ENCODE measurements at regions not wholly inside any gene's neighbourhood (a gene's known extent, or its start where the extent isn't known, plus 50 kb on each side); places are given as distances from the start of the nearest gene placed in this dataset.

DNA sequence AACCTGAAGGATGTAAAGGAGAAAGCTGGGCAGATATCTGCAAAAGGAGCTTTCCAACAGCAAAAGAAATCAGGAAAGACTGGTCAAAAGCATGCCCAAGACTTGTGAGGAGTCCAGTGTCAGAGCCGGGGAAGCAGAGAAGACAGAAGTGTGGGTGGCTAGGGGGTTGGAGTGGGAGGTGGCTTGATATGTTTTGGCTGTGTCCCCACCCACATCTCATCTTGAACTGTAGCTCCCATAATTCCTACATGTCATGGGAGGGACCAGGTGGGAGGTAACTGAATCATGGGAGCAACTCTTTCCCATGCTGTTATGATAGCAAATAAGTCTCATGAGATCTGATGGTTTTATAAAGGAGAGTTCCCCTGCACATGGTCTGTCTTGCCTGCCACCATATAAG, 84.9 kb downstream of the INHBA start:
- H2AK5ac ChIP-seq (ENCODE audit: insufficient read length, low read length) = no peak overlapping the region
- Mint-ChIP-seq H3K36me3 (ENCODE audit: insufficient read depth in 1 of 3, low read depth in 3 of 3) (no peaks in the 10 kb centered on the region; a peak in 3 of 7 replicates), H3K27me3 (ENCODE audit: low read depth) (no peaks in the 10 kb centered on the region), H3K27ac (no peak overlapping the region; a peak in 1 of 7 replicates), H3K4me3 (no peak overlapping the region), H3K9me3 (no peaks in the 10 kb centered on the region; a peak in 2 of 5 replicates), H3K4me1 (peaks cover 5 to 10% of the 10 kb centered on the region in 2 experiments; a peak in 3 of 4 replicates)
- H3T11ph ChIP-seq (ENCODE audit: low read length) = no peak overlapping the region
- no peak overlapping the region for H4K8ac ChIP-seq (replicated peaks; ENCODE audit: insufficient read length, low read depth, low read length)
- H2AFZ ChIP-seq (ENCODE audit: low read length) = no peak overlapping the region
- H2BK20ac ChIP-seq (ENCODE audit: low read depth, low read length, poor library complexity, severe bottlenecking) = no peak overlapping the region
- no peaks in the 10 kb centered on the region; the same call in 1 of the 2 replicates for H3K4me1 ChIP-seq (ENCODE audit: insufficient read depth, low read length)
- H2BK12ac ChIP-seq (ENCODE audit: insufficient read length, low read depth, low read length) = no peak overlapping the region
- H2BK5ac ChIP-seq (ENCODE audit: insufficient read length, low read length) = no peak overlapping the region
- H3K79me1 ChIP-seq (ENCODE audit: insufficient read depth, low read depth, low read length, poor library complexity, severe bottlenecking) = no peaks in the 10 kb centered on the region
- no peaks in the 10 kb centered on the region for H3K9me3 ChIP-seq (ENCODE audit: control insufficient read depth, low read depth, low read length)
- no peak overlapping the region for H4K91ac ChIP-seq (ENCODE audit: insufficient read length, low read depth, low read length)
- no CpG with 5 or more reads among the region's 1 CpG for WGBS (ENCODE audit: extremely low coverage, insufficient read length, low lambda C conversion rate)
- H4K20me1 ChIP-seq (ENCODE audit: control insufficient read depth, insufficient read depth, insufficient read length) = no peaks in the 10 kb centered on the region
- TF ChIP-seq, protein P1, sequence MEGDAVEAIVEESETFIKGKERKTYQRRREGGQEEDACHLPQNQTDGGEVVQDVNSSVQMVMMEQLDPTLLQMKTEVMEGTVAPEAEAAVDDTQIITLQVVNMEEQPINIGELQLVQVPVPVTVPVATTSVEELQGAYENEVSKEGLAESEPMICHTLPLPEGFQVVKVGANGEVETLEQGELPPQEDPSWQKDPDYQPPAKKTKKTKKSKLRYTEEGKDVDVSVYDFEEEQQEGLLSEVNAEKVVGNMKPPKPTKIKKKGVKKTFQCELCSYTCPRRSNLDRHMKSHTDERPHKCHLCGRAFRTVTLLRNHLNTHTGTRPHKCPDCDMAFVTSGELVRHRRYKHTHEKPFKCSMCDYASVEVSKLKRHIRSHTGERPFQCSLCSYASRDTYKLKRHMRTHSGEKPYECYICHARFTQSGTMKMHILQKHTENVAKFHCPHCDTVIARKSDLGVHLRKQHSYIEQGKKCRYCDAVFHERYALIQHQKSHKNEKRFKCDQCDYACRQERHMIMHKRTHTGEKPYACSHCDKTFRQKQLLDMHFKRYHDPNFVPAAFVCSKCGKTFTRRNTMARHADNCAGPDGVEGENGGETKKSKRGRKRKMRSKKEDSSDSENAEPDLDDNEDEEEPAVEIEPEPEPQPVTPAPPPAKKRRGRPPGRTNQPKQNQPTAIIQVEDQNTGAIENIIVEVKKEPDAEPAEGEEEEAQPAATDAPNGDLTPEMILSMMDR (conservative IDR thresholded peaks at IDR 0.05) = no peak
- no peak overlapping the region for H3K9ac ChIP-seq (ENCODE audit: extremely low read depth, insufficient read length, low read length)
- H3K18ac ChIP-seq (ENCODE audit: insufficient read length, low read depth, low read length) = no peak overlapping the region
- H3K27me3 ChIP-seq (ENCODE audit: insufficient read depth, low read length) = no peaks in the 10 kb centered on the region
- no peaks in the 10 kb centered on the region for H3K23me2 ChIP-seq (ENCODE audit: insufficient read length, low read depth, low read length, poor library complexity, severe bottlenecking)
- H3K23ac ChIP-seq (ENCODE audit: insufficient read length, low read depth, low read length) = no peak overlapping the region
- no peak overlapping the region for H3K27ac ChIP-seq (ENCODE audit: insufficient read length, low read depth, low read length)
- H4K5ac ChIP-seq (ENCODE audit: insufficient read length, low read depth, low read length) = no peak overlapping the region
- no peak overlapping the region for H2BK15ac ChIP-seq (ENCODE audit: low read depth, low read length)
- no peak overlapping the region for H2BK120ac ChIP-seq (ENCODE audit: low read depth, low read length, poor library complexity, severe bottlenecking)
- no peak overlapping the region for H3K4ac ChIP-seq (ENCODE audit: low read depth, low read length)
- H3K14ac ChIP-seq (ENCODE audit: insufficient read depth, low read length) = no peak overlapping the region
- H3K79me2 ChIP-seq (ENCODE audit: insufficient read depth, low read length) = no peaks in the 10 kb centered on the region
- no peak overlapping the region for H3K56ac ChIP-seq (ENCODE audit: insufficient read length, low read depth, low read length)
- H3K4me2 ChIP-seq (ENCODE audit: insufficient read depth, insufficient read length, low read length) = no peak overlapping the region
- no peak for DNase-seq

All from H9 (cell line).